ENCODE measurements at regions not wholly inside any gene's neighbourhood (a gene's known extent, or its start where the extent isn't known, plus 50 kb on each side); places are given as distances from the start of the nearest gene placed in this dataset.

DNA sequence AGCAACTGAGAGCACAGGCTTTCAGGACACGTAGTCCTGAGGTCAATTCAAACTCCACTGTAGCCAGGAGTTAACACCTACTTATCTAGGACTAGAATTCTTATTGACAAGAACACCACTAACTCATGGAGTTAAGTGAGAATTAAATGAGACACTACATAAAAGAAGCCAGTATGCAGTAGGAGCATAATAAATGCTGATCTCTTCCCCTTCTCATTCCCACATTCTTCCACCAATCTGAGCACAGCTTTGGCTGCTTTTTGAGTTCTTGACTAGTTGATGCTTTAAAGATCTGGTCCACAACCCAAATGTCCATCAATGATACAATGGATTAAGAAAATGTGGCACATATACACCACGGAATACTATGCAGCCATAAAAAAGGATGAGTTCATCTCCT lies 55.2 kb downstream of the TTC32 start:
- no peak for DNase-seq (ENCODE audit: extremely low read depth in 1 of 2, low read depth in 1 of 2)

DNA sequence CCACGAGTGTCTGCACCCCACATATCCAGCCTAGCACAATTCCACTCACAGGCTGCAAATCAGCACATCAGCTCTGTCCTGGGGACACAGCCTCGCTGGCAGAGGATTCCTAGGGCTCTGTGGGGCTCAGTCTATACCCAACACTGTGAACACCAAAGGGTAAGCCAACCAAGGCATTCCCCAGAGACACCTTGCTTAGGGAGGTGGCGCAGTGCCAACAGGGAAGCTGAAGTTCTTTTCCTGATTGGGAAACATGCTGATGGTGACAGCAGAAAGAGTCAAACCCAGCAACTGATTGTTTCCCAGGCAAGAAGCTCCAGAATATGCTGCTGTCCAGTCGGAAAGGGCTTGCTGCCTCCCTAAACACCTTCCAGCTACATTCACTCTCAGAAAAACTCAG lies 55.8 kb downstream of the TTC32 start:
- no peak for DNase-seq (ENCODE audit: extremely low read depth in 1 of 2, low read depth in 1 of 2)

DNA sequence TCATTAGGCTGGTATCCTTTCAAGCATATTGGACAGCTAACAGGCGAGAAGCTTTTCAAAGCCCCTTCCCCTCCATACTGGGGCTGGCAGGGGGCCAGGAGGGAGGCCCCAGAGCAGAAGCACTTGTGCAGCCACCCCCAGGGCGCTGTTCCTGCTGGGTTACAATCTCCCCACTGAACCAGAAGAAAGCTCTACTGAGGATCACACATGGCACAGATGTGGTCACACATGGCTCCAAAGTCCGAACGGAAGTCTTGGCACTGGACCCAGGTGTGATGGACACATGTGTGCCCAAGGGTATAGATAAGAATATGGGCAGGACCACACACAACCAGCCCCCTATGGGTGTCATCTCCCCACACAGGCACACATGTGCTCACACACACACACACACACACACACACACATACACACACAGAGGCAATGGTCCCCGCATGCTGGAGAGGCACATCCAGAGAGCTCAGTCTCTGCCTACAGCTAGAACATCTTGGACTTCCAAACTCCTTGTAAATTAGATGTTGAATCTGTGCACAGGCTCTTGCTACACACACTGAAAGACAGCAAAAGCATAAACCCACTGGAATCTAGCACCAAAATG lies 56.4 kb downstream of the TTC32 start:
- DNase-seq (ENCODE audit: extremely low read depth in 1 of 2, low read depth in 1 of 2) = no peak

DNA sequence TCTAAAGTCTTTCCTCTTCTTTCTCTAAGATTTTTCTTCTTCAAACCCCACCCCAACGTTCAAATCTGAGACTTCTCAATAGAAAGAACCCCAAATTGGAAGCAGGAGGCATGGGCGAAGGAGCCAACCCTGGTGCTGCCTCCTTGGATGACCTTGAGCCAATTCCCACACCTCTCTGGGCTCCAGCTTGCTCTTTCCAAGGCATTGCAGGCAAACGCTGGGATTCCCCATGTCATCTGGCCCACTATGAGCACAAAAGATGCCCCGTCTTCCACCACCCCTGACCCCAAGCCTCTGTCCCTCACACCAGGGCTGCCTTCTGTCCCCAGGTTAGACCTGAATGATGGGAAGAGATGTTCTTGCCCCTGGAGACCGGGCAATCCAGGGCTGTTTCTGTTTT lies 57.0 kb downstream of the TTC32 start:
- no peak for DNase-seq (ENCODE audit: extremely low read depth in 1 of 2, low read depth in 1 of 2)

DNA sequence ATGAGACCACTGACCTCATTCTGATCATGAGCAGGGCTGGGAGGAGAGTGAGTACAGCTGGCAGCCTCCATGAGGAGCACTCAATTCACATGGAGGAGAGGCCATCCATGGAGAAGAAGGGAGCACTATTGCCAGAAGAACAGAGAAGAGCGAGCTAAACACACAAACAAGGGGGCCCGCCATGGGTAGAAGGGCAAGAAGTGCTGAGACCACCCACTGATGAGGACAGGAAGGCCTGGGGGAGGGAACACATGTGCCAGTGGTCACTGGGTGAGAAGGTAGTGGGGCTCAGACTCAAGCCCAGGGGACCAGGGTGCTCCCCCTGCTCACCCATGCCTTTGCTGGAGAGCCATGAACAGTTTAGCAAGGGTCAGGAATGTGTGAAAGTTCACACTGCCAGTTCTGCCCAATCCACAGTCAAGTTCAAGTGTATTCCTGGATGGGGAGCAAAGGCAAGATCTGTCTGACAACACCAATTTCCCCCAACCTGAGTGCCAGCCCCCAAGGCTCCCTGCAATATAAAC lies 57.7 kb downstream of the TTC32 start:
- no peak for DNase-seq (ENCODE audit: extremely low read depth in 1 of 2, low read depth in 1 of 2)

DNA sequence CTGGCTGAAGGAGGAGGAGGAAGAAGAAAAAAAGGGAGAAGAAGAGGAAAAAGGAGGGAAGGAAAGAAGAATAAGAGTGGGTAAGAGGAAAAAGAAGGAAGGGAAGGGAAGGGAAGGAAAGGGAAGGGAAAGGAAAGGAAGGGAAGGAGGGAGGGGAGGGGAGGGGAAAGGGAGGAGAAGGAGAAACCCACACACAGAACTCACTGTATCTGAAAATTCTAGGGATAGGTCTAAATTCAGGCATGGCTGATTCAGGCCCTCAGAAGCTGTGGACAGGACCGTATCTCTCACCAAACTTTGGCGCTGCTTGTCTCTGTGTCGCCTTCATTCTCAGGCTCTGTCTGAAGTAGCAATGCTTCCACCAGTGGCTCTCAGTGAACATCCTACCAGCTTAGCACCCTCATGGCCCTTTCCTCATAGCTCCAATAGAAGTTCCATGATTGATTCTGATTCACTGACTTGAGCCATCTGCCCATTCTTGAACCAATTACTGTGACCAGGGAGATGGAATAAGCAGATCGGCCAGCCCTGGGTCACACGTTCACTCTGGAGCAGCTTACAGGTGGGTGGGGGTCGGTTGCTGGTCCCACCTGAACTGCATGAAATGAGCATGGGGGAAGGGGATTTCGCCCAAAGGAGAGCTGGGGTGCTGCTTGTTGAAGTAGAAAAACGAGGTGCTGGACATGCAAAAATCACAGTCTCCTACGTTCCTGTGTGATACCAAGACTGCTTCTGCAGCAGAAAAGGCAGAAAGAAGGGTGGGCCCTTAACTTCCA lies 59.7 kb downstream of the TTC32 start:
- no peak for DNase-seq (ENCODE audit: extremely low read depth in 1 of 2, low read depth in 1 of 2)

DNA sequence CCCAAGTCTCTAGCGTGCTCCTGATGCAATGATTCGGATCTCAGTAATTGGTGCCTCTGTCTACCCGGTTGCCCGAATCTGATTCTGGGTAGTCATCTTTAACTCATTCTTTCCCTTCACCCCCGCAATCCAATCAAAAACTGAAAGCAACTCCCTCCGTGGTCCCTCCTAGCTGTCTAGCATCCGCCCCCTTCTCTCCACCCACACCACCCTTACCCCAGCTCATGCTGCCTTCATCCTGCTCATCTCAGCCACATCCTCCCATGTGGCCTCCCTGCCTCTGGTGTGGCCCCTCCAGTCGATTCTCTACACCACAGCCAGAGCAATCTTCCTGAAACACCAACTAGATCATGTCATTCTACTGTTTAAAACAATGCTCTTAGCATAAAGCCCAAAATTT lies 62.3 kb downstream of the TTC32 start:
- DNase-seq (ENCODE audit: extremely low read depth in 1 of 2, low read depth in 1 of 2) = peak in 1 of 2 donors; percentile 11

DNA sequence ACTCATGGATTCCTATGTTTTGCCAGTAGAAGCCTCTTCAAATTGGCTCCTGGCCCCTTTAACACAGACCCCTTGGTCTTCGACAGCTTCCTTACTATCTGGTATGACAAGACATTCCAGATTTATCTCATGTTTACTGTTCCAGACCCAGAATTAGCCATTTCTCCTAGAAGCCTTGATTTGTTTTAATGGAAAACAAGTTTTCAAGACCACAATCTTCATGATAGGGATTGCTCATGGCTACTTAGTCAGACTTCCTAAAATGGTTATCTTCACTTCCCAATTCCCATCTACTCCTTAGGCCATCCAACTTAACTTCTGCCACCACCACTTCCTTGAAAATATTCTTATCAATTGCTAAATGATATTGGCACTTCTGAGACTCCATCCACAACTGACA lies 63.2 kb downstream of the TTC32 start:
- DNase-seq (ENCODE audit: extremely low read depth in 1 of 2, low read depth in 1 of 2) = no peak

DNA sequence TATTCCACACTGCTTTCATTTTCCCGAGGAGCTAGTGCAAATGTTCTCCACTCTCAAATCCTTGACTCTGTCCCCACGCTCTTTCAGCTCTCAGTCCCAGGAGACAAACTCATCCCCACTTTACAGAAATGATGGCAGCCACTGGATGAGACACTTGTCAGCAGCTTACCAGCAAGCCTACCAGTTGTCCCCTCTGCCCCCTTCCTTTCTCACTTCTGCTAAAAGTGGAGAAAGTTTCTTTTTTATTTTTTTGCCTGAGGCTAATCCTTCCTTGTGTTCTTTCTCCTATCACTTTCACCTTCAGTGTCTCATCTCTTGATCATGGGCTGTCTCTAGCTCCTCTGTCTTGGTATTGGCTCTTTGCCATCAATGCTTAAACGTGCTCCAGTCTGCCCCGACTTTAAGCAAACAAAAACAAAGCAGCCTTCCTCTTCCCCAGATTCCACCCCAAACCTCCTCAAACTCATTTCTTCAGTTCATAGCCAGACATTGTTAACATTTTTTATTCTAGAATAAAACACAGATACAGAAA lies 64.5 kb downstream of the TTC32 start:
- no peak for DNase-seq (ENCODE audit: extremely low read depth in 1 of 2, low read depth in 1 of 2)

DNA sequence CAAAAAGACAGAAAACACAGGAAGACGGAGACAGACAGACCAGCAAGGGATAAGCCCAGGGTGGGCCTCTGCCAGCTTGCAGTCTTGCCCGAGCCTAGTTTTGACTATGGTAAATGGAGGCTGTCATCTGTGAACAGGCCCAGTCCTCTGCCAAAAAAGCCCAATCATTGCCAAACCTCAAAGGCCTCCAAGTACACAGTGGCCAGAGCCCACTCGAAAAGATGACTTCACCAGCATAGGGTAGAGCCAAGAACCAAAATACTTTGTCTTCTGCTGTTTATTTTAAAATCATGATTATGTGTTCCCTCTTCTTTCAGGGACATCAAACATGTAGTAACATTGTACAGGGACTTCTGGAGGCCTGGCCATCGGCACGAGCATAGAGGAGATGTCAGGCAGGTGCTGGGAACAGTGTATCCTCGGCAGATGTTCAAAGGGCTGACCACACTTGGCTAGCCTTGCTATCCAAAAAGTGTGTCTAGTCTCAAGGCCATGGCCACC lies 66.0 kb downstream of the TTC32 start:
- no peak for DNase-seq (ENCODE audit: extremely low read depth in 1 of 2, low read depth in 1 of 2)

DNA sequence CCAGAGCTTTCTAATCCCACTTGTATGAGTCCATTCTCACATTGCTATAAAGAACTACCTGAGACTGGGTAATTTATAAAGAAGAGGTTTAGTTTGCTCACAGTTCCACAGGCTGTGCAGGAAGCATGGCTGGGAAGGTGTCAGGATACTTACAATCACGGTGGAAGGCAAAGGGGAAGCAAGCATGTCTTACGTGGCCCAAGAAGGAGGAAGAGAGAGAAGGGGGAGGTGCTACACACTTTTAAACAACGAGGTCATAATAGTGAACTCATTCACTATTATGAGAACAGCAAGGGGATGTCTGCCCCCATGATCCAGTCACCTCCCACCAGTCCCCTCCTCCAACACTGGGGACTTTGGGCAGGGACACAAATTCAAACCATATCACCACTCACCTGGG lies 67.8 kb downstream of the TTC32 start:
- no peak for DNase-seq (ENCODE audit: extremely low read depth in 1 of 2, low read depth in 1 of 2)

DNA sequence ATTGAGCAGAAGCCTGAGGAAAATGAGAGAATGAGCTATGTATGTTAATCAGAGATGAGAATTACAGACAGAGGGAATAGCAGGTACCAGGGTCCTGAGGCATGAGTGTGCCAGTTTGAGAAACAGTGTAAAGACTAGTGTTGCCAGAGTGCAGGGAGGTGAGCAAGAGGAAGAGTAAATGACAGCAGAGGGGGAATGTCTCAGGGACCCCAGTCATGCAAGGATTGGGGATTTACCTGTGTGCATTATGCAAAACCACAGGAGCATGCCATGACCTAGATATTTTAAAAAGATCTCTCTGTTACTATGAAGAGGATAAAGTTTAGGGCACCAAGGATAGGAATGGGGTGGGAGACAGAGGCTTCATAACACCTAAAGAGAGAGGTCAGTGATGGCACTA lies 72.1 kb downstream of the TTC32 start:
- DNase-seq (ENCODE audit: extremely low read depth in 1 of 2, low read depth in 1 of 2) = no peak

DNA sequence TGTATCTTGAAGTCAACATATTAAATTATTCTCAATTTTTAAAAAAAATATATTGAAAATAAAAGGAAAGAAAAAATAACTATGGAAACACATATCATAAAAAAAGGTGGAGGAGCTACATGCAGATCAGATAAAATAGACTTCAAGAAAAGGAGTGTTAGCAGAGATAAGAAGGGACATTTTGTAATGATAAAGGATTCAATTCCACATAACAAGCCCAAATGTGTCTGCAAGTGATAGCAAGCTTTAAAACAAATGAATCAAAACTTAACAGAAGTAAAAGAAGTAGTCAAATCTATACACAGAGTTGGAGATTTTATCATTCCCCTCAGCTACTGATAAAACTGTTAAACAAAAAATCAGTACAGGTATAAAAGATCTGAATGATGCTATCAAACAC lies 74.9 kb downstream of the TTC32 start:
- DNase-seq (ENCODE audit: extremely low read depth in 1 of 2, low read depth in 1 of 2) = no peak

DNA sequence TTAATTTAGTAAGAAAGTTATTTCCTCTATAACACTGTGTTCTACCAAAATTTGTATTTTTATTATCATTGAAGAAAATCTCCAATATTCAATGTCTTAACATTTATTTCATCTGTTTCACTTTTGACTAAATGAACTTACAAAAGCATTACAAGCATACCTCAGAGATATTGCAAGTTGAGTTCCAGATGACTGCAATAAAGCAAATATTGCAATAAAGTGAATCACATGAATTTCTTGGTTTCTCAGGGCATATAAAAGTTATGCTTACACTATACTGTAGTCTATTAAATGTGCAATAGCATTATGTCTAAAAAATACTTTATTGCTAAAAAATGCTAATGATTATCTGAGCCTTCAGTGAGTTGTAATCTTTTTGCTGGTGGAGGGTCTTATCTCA lies 78.3 kb downstream of the TTC32 start:
- DNase-seq (ENCODE audit: extremely low read depth in 1 of 2, low read depth in 1 of 2) = no peak

DNA sequence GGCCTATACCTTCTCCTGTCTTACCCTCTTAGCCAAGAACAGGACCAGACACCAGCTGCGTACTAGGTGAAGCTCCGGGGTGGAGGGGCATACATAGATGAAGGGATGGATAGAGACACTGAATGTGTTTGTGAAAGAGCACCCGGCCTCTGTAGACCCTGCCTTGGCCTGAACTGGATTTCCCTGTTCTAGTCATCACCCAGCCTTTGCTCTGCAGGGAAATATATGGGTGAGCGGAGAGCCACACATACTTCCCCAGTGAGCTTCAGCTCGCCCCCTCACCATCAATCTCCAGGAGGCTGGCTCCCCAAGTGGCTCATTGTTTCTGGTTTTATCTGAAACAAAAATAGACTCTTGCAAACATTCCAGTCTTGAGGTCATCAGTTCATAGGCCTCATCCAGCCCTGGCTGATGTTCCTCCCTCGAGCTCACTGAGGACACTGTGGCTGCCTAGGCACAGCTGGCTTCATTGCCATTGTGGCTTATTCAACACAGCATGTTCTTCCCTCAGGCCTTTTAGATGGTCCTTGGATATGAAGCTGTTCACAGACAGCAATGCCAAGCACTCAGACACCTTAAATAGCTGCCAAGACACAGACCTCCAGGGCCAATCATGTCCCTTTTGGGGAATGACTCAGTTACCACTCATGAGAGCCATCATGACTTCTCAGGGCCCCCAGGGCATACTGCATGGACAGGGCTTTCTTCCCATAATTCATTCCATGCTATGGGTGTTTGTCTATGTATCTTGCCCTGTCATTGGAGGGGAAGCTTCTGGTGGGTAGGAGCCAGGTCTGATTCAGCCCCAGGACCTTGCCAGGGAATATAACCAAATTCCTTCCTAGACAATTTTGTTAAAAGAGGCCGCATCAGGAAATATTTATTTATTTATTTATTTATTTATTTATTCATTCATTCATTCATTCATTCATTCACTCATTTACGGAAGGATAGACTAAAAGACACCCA lies 82.4 kb downstream of the TTC32 start:
- no peak for DNase-seq (ENCODE audit: extremely low read depth in 1 of 2, low read depth in 1 of 2)

DNA sequence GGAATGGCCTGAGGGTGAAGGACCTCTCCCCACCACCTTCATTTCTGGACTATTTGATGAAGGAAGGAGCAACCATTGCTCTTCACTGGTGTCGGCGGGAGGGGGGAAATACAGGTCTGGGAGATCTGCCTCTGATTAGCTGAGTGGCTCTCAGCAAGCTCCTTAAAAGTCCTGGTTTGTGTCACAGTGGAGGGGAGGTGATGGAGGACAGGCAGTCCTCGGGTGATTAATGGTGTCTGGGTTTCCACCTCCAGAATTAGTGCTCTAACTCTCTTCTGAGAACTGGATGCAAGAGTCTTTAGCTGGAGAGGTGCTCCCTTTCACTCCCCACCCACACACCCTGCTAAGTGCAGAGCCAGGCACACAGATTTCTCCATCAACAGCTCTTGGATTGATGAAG lies 83.2 kb downstream of the TTC32 start:
- no peak for DNase-seq (ENCODE audit: extremely low read depth in 1 of 2, low read depth in 1 of 2)

DNA sequence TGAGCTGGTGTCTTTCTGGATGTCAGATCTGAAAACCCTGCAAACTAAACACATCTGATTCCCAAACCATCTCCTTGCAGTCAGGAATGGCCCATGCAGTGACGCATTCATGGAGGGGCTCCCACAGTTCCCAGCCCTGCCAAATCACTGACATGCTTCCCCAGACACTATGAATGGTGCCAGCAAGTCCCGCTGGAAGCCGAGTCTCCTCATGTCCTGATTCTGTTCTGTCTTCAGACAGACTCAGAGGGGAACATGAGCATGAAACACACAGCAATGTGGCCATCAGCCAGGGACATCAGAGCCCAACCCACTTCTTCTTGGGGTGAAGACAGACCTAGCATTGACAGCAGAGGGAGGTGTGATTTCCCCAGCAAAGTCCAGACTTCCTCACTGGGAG lies 83.7 kb downstream of the TTC32 start:
- DNase-seq (ENCODE audit: extremely low read depth in 1 of 2, low read depth in 1 of 2) = no peak

DNA sequence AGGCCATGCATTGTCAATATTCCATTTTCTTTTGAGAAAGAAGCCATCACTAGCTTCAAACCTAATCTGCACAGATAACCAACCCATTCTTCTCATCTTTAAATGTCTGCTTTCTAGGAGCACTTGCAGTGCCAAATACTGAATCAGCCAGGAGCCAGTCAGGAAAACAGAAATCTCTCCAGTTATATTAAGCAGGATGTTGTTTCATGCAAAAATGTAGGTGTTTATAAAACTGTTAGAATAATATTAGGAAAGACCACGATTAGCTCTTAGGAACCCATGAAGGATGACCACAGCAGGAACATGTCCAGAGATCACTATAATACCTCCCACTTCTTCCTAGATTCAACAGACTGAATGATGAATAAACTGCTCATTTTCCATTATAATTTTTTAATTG lies 86.0 kb downstream of the TTC32 start:
- DNase-seq (ENCODE audit: extremely low read depth in 1 of 2, low read depth in 1 of 2) = no peak

DNA sequence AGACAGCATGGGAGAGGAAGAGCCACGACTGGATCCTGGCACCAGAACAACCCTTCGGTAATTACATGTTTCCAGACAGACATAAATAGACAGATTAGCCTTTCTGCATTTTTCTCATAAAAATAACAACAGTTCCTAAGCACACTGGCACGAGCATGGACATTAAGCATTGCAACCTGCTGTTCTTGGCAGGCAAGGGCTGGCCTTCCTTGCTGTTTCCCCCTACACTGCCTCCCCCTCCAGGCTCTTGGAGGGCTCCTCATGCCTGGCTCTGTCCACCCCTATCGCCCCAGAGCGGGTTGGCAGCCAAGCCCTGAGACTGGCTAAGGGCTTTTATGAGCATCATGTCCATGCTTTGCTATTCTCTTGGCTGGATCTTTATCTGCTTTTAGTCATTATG lies 89.6 kb downstream of the TTC32 start:
- DNase-seq (ENCODE audit: extremely low read depth in 1 of 2, low read depth in 1 of 2) = no peak

DNA sequence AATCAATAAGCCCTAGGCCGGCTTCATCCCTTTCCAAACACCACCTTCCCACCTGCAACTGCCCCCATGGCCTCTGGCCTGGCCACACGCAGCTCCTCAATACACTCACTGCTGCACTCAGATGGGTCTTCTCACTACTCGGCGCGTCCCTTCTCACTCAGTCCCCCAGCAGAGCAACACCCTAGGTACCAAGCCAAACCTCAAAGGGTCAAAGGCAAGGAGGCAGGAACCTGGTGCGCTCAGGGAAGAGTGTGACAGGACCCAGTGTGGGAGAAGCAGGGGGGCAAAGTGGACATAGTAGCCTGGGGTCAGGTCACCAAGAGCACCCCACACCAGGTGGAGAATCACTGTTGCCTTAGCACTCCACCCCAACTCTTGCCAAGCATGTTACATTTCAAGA lies 90.6 kb downstream of the TTC32 start:
- DNase-seq (ENCODE audit: extremely low read depth in 1 of 2, low read depth in 1 of 2) = no peak

DNA sequence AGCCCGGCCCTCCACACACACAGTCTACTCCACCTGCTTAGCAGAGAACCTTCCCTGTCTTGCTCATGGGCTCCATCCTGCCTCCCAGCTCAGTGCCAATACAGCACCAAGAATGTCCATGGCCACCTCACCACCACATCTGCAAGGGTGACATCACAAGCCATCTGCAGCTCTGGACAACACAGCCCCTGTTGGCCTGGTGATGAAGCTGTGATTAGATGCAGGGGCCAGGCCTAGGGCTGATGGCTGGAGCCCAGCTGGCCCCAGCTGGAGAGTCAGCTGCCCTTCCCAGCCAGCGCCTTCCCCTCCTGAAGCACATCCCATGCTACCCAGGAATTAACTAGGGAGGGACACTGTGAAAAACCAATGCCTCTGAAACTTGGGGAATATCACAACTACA lies 91.1 kb downstream of the TTC32 start:
- DNase-seq (ENCODE audit: extremely low read depth in 1 of 2, low read depth in 1 of 2) = no peak

All from stimulated activated CD8-positive, alpha-beta memory T cell treated with anti-CD3 and anti-CD28 coated beads, Interleukin-7, amount 100 ng/mL, for 48 hours (primary cell).